CD4-positive, alpha-beta T cell (primary cell): ENCODE measurements at regions not wholly inside any gene's neighbourhood (a gene's known extent, or its start where the extent isn't known, plus 50 kb on each side); places are given as distances from the start of the nearest gene placed in this dataset.

Experiments
- ATAC-seq: fragments of 200-7000 bp; cut with Tn5 transposase; one replicate; pipeline ENCODE4 v1.10.0; 2022; ENCODE audit warnings: mild to moderate bottlenecking; ENCODE audit not compliant: poor library complexity
- CTCF ChIA-PET: fragments of 350-600 bp; sonication (Branson Sonifier 250); formaldehyde crosslinking; loops from one replicate; lab custom pipeline; 2021; ENCODE audit warnings: antibody characterized with exemption, inconsistent platforms; lab: Charles Lee
- POLR2A ChIA-PET: fragments of 350-600 bp; sonication (Branson Sonifier 250); formaldehyde crosslinking; loops from one replicate; lab custom pipeline; 2021; ENCODE audit warnings: antibody characterized with exemption, inconsistent platforms; lab: Charles Lee
- DNase-seq, 14 experiments: peaks; one replicate each; pipeline ENCODE4 v3.0.0-alpha.2; 2013 to 2020; ENCODE audit warnings: mixed read lengths in 2 of 14
- H3K27ac ChIP-seq, 2 donors: one replicate each; pipeline versions ENCODE4 v1.5.1 to v1.7.0; 2013; ENCODE audit warnings: low read length in 2 of 2, low read depth in 1 of 2, mild to moderate bottlenecking in 1 of 2
- H3K27me3 ChIP-seq, 2 experiments: 1 replicate in 1 of 2; 2 replicates in 1 of 2; pipeline versions ENCODE4 v1.6.1 to v1.7.0; 2013; ENCODE audit warnings: low read length in 2 of 2, control low read depth in 1 of 2, mild to moderate bottlenecking in 1 of 2, moderate library complexity in 1 of 2; ENCODE audit not compliant: insufficient read depth in 2 of 2, control insufficient read depth in 1 of 2
- H3K36me3 ChIP-seq: one replicate; pipeline ENCODE4 v1.6.1; 2013; ENCODE audit warnings: low read length, control low read depth; ENCODE audit not compliant: insufficient read depth
- H3K4me1 ChIP-seq: one replicate; pipeline ENCODE4 v1.6.1; 2013; ENCODE audit warnings: low read length, control low read depth; ENCODE audit not compliant: insufficient read depth
- H3K4me3 ChIP-seq: one replicate; pipeline ENCODE4 v1.5.1; 2013; ENCODE audit warnings: mild to moderate bottlenecking, low read length, moderate library complexity
- H3K9me3 ChIP-seq, 2 experiments: 1 replicate in 1 of 2; 2 replicates in 1 of 2; pipeline versions ENCODE4 v1.6.1 to v1.7.0; 2013; ENCODE audit warnings: low read length in 2 of 2, mild to moderate bottlenecking in 2 of 2, control low read depth in 1 of 2, moderate library complexity in 1 of 2; ENCODE audit not compliant: control insufficient read depth in 1 of 2, insufficient read depth in 1 of 2
- H3K27ac Mint-ChIP-seq: one replicate; pipeline ENCODE4 v1.8.0; 2020; ENCODE audit warnings: mixed read lengths
- H3K27me3 Mint-ChIP-seq: one replicate; pipeline ENCODE4 v1.8.0; 2021; ENCODE audit warnings: mixed read lengths
- H3K36me3 Mint-ChIP-seq: one replicate; pipeline ENCODE4 v1.8.0; 2021; ENCODE audit warnings: low read depth, mixed read lengths
- H3K4me1 Mint-ChIP-seq: one replicate; pipeline ENCODE4 v1.8.0; 2021; ENCODE audit warnings: low read depth, mixed read lengths
- H3K4me3 Mint-ChIP-seq: one replicate; pipeline ENCODE4 v1.8.0; 2020; ENCODE audit warnings: mild to moderate bottlenecking, mixed read lengths
- H3K9me3 Mint-ChIP-seq: one replicate; pipeline ENCODE4 v1.8.0; 2020; ENCODE audit warnings: mixed read lengths
- CTCF ChIP-seq: fragments of 200-600 bp; IDR thresholded peaks from one replicate; pipeline ENCODE4 v1.8.0; 2022; ENCODE audit warnings: antibody characterized with exemption, mild to moderate bottlenecking
- intact Hi-C, 2 experiments: fragments of 100-400 bp; cut with DNase I in 1 of 2; cut with micrococcal nuclease in 1 of 2; formaldehyde crosslinking; loops; one replicate each; pipeline versions ENCODE4 v1.15.1 to v1.9.0; 2023 to 2025; cut with DNase I, micrococcal nuclease

- no peak for TF ChIP-seq CTCF
- Histone ChIP-seq H3K27ac (no peak overlapping the region), H3K4me1 (no peaks in the 10 kb centered on the region), H3K9me3 (no peaks in the 10 kb centered on the region), H3K4me3 (no peak overlapping the region), H3K36me3 (no peaks in the 10 kb centered on the region), H3K27me3 (no peaks in the 10 kb centered on the region)
- Mint-ChIP-seq H3K9me3 (no peaks in the 10 kb centered on the region), H3K4me1 (no peaks in the 10 kb centered on the region), H3K27ac (no peak overlapping the region), H3K4me3 (no peak overlapping the region), H3K27me3 (no peaks in the 10 kb centered on the region), H3K36me3 (no peaks in the 10 kb centered on the region)
- ChIA-PET POLR2A (no interaction called here), CTCF (no interaction called here)
- no peak for DNase-seq
- no peak for ATAC-seq
- intact Hi-C loops: no loop called here
Measured at GRCh38 chr6:95243053-95243452, 334.3 kb upstream of the MANEA start.

GRCh38 chr6:95244751-95245150 is 332.6 kb upstream of the MANEA start:
- Histone ChIP-seq H3K4me1 (no peaks in the 10 kb centered on the region), H3K27ac (no peak overlapping the region), H3K27me3 (no peaks in the 10 kb centered on the region), H3K36me3 (no peaks in the 10 kb centered on the region), H3K4me3 (no peak overlapping the region), H3K9me3 (no peaks in the 10 kb centered on the region)
- no peak for DNase-seq
- Mint-ChIP-seq H3K4me3 (no peak overlapping the region), H3K27me3 (no peaks in the 10 kb centered on the region), H3K27ac (no peak overlapping the region), H3K36me3 (no peaks in the 10 kb centered on the region), H3K9me3 (no peaks in the 10 kb centered on the region), H3K4me1 (no peaks in the 10 kb centered on the region)
- TF ChIP-seq CTCF: no peak
- intact Hi-C loops: no loop called here
- no peak for ATAC-seq
- ChIA-PET POLR2A (no interaction called here), CTCF (no interaction called here)

GRCh38 chr6:95248499-95248898 is 328.8 kb upstream of the MANEA start:
- TF ChIP-seq CTCF: no peak
- no peaks in the 10 kb centered on the region for H3K27me3 Mint-ChIP-seq
- no peak overlapping the region for H3K4me3 Mint-ChIP-seq
- Histone ChIP-seq H3K27ac (no peak overlapping the region), H3K36me3 (no peaks in the 10 kb centered on the region), H3K4me3 (no peak overlapping the region), H3K27me3 (no peaks in the 10 kb centered on the region), H3K4me1 (no peaks in the 10 kb centered on the region), H3K9me3 (no peaks in the 10 kb centered on the region)
- no peak for ATAC-seq
- no peaks in the 10 kb centered on the region for H3K9me3 Mint-ChIP-seq
- intact Hi-C loops: no loop called here
- no peaks in the 10 kb centered on the region for H3K36me3 Mint-ChIP-seq
- no peaks in the 10 kb centered on the region for H3K4me1 Mint-ChIP-seq
- ChIA-PET POLR2A (no interaction called here), CTCF (no interaction called here)
- no peak for DNase-seq
- H3K27ac Mint-ChIP-seq: no peak overlapping the region
